ENCODE measurements at regions not wholly inside any gene's neighbourhood (a gene's known extent, or its start where the extent isn't known, plus 50 kb on each side); places are given as distances from the start of the nearest gene placed in this dataset.

GRCh38 chr13:82938644-82939043 is 943.6 kb downstream of the SLITRK1 start:
- no peak for DNase-seq (ENCODE audit: low spot score)
- no peaks in the 10 kb centered on the region for H3K27me3 Mint-ChIP-seq (ENCODE audit: insufficient read depth, low read depth, poor library complexity)
- Histone ChIP-seq H3K79me2 (replicated peaks; ENCODE audit: insufficient read depth) (no peaks in the 10 kb centered on the region), H3K27ac (ENCODE audit: low read depth) (no peak overlapping the region), H3K27me3 (ENCODE audit: insufficient read depth) (no peaks in the 10 kb centered on the region), H3K4me3 (no peak overlapping the region), H3K36me3 (ENCODE audit: insufficient read depth) (no peaks in the 10 kb centered on the region), H3F3A (replicated peaks; ENCODE audit: low read depth) (no peaks in the 10 kb centered on the region), H2AFZ (no peak overlapping the region), H3K9me2 (ENCODE audit: insufficient read depth) (no peaks in the 10 kb centered on the region), H4K20me1 (replicated peaks; ENCODE audit: insufficient read depth) (no peaks in the 10 kb centered on the region), H3K4me2 (no peak overlapping the region), H3K4me1 (ENCODE audit: insufficient read depth) (no peaks in the 10 kb centered on the region)
- no peak for TF ChIP-seq POLR2AphosphoS5 (IDR thresholded peaks at IDR 0.05; ENCODE audit: low read depth)
- H3K9me3 Mint-ChIP-seq = peaks cover 16% of the 10 kb centered on the region
- peaks cover 14% of the 10 kb centered on the region; the same call in 2 of the 3 replicates for H3K36me3 Mint-ChIP-seq (ENCODE audit: low read depth)
- H3K27ac Mint-ChIP-seq = no peak overlapping the region
- no peak for ATAC-seq
- H3K4me3 Mint-ChIP-seq = no peak overlapping the region
- H3K4me1 Mint-ChIP-seq = no peaks in the 10 kb centered on the region

- H3K27ac Mint-ChIP-seq = no peak overlapping the region
- no peak for ATAC-seq
- TF ChIP-seq CTCF (conservative IDR thresholded peaks at IDR 0.05; ENCODE audit: low read depth in 2 of 2) (no peak), POLR2AphosphoS5 (IDR thresholded peaks at IDR 0.05; ENCODE audit: low read depth) (no peak), EZH2phosphoT487 (IDR thresholded peaks at IDR 0.05; ENCODE audit: unreplicated experiment) (no peak), EZH2 (IDR thresholded peaks at IDR 0.05; ENCODE audit: low read depth, unreplicated experiment) (no peak), ZNF331 (CRISPR knock-in tag; IDR thresholded peaks at IDR 0.05; ENCODE audit: low read depth) (no peak), ZNF462 (CRISPR knock-in tag; IDR thresholded peaks at IDR 0.05) (no peak), ETS1 (IDR thresholded peaks at IDR 0.05) (no peak), CREB1 (CRISPR knock-in tag; IDR thresholded peaks at IDR 0.05; ENCODE audit: low read depth) (no peak), NANOG (IDR thresholded peaks at IDR 0.05; ENCODE audit: borderline replicate concordance) (no peak), JUNB (IDR thresholded peaks at IDR 0.05; ENCODE audit: unreplicated experiment) (no peak), STAT1 (IDR thresholded peaks at IDR 0.05; ENCODE audit: unreplicated experiment) (no peak)
Measured at GRCh38 chr13:82934000-82934399, 948.3 kb downstream of the SLITRK1 start.

More at GRCh38 chr13:82934000-82934399, 948.3 kb downstream of the SLITRK1 start:
- Histone ChIP-seq H3K27ac (ENCODE audit: low read depth) (no peak overlapping the region), H3K27me3 (ENCODE audit: insufficient read depth) (no peaks in the 10 kb centered on the region), H4K20me1 (replicated peaks; ENCODE audit: insufficient read depth) (no peaks in the 10 kb centered on the region), H3F3A (replicated peaks; ENCODE audit: low read depth) (no peaks in the 10 kb centered on the region), H3K4me3 (no peak overlapping the region), H3K4me2 (no peak overlapping the region), H3K9me2 (ENCODE audit: insufficient read depth) (no peaks in the 10 kb centered on the region), H3K79me2 (replicated peaks; ENCODE audit: insufficient read depth) (no peaks in the 10 kb centered on the region), H3K4me1 (ENCODE audit: insufficient read depth) (no peaks in the 10 kb centered on the region), H2AFZ (no peak overlapping the region), H3K36me3 (ENCODE audit: insufficient read depth) (no peaks in the 10 kb centered on the region)
- Mint-ChIP-seq H3K27me3 (ENCODE audit: insufficient read depth, low read depth, poor library complexity) (no peaks in the 10 kb centered on the region), H3K36me3 (ENCODE audit: low read depth) (peaks cover 11% of the 10 kb centered on the region; the same call in 2 of the 3 replicates), H3K4me3 (no peak overlapping the region), H3K9me3 (peaks cover 12% of the 10 kb centered on the region), H3K4me1 (no peaks in the 10 kb centered on the region)
- no peak for DNase-seq (ENCODE audit: low spot score)
